ENCODE measurements at regions not wholly inside any gene's neighbourhood (a gene's known extent, or its start where the extent isn't known, plus 50 kb on each side); places are given as distances from the start of the nearest gene placed in this dataset.

DNA sequence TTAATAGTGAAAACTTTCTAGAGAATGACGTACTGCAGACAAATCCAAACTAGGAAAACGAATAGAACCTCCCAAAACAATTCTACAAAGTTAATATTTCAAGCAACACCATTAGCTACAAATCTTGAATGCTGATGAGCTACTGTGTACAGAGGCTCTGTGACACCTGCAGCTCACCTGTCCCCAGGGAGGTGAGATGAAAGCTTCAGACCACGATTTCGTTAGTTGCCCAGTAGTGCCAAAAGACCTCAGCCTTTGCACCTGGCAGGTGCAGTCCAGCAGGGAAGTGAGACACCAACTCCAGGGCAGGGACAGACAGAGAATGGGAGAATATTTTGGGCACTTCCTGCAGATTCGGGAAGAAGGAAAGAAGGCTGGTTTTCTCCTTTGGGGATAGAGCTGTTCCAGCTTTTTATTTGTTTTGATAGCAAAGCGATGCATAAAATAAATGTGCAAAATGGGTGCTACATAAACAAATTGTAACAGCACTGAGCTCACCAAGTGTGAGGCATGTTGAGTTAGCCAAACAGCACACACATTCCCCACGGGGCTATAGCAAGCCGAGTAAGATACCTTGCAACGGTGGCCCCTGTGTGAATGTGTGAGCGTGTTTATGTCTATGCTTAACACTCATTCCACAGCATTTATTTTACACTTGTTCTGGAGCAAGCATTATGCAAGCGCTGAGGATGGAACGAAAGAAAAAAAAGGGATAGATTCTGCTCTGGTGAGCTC lies 1024.8 kb upstream of the AUTS2 start:
- H3K79me2 ChIP-seq (ENCODE audit: insufficient read depth, low read length): no peaks in the 10 kb centered on the region
- no peaks in the 10 kb centered on the region for H3K4me1 ChIP-seq (ENCODE audit: insufficient read depth, low read length)
- TF ChIP-seq, protein P1, sequence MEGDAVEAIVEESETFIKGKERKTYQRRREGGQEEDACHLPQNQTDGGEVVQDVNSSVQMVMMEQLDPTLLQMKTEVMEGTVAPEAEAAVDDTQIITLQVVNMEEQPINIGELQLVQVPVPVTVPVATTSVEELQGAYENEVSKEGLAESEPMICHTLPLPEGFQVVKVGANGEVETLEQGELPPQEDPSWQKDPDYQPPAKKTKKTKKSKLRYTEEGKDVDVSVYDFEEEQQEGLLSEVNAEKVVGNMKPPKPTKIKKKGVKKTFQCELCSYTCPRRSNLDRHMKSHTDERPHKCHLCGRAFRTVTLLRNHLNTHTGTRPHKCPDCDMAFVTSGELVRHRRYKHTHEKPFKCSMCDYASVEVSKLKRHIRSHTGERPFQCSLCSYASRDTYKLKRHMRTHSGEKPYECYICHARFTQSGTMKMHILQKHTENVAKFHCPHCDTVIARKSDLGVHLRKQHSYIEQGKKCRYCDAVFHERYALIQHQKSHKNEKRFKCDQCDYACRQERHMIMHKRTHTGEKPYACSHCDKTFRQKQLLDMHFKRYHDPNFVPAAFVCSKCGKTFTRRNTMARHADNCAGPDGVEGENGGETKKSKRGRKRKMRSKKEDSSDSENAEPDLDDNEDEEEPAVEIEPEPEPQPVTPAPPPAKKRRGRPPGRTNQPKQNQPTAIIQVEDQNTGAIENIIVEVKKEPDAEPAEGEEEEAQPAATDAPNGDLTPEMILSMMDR (IDR thresholded peaks at IDR 0.05; ENCODE audit: borderline replicate concordance, extremely low read depth, low read length, poor library complexity, severe bottlenecking): no peak
- TF ChIP-seq EZH2 (IDR thresholded peaks at IDR 0.05; ENCODE audit: borderline replicate concordance, low read depth, low read length, severe bottlenecking): no peak
- H3K9ac ChIP-seq (ENCODE audit: low read depth, low read length): no peak overlapping the region
- H3K9me3 ChIP-seq (ENCODE audit: insufficient read depth, low read length, severe bottlenecking): no peaks in the 10 kb centered on the region
- no peak overlapping the region for H3K27ac ChIP-seq (ENCODE audit: low read length)
- no peak overlapping the region for H3K4me3 ChIP-seq (ENCODE audit: low read depth in 1 of 2, low read length in 2 of 2)
- H3K4me2 ChIP-seq (ENCODE audit: insufficient read depth, low read length): no peak overlapping the region
- DNase-seq: no peak
- H4K20me1 ChIP-seq (ENCODE audit: insufficient read depth, low read length): no peaks in the 10 kb centered on the region
- no peaks in the 10 kb centered on the region for H3K27me3 ChIP-seq (ENCODE audit: insufficient read depth, low read length, poor library complexity)
- no peak for ATAC-seq (ENCODE audit: insufficient read depth, low read depth)
- no peak overlapping the region for H2AFZ ChIP-seq (ENCODE audit: low read depth, low read length)
- no peaks in the 10 kb centered on the region for H3K36me3 ChIP-seq (ENCODE audit: insufficient read depth, low read length)

DNA sequence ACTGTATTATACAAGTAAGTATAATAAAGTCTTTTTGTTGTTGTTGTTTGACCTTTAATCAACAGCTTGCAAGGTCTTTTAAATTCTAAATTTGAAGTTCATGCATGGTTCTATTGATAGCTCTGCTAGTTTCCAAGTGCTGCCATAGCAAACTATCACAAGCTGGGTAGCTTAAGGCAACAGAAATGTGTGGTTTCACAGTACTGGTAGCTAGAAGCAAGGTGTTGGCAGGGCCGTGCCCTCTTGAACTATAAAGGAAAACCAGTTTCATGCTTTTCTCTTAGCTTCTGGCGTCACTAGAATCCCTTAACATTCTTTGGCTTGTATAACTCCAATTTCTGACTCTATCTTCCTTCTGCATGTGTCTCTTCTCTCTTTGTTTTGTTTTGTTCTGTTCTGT lies 1021.9 kb upstream of the AUTS2 start:
- no peak overlapping the region for H3K4me3 ChIP-seq (ENCODE audit: low read depth in 1 of 2, low read length in 2 of 2)
- H2AFZ ChIP-seq (ENCODE audit: low read depth, low read length): no peak overlapping the region
- ATAC-seq (ENCODE audit: insufficient read depth, low read depth): no peak
- no peaks in the 10 kb centered on the region for H3K36me3 ChIP-seq (ENCODE audit: insufficient read depth, low read length)
- no peaks in the 10 kb centered on the region for H4K20me1 ChIP-seq (ENCODE audit: insufficient read depth, low read length)
- no peaks in the 10 kb centered on the region for H3K79me2 ChIP-seq (ENCODE audit: insufficient read depth, low read length)
- no peaks in the 10 kb centered on the region for H3K4me1 ChIP-seq (ENCODE audit: insufficient read depth, low read length)
- DNase-seq: no peak
- H3K4me2 ChIP-seq (ENCODE audit: insufficient read depth, low read length): no peak overlapping the region
- no peak overlapping the region for H3K9ac ChIP-seq (ENCODE audit: low read depth, low read length)
- TF ChIP-seq, protein P1 (IDR thresholded peaks at IDR 0.05; ENCODE audit: borderline replicate concordance, extremely low read depth, low read length, poor library complexity, severe bottlenecking): no peak
- H3K27ac ChIP-seq (ENCODE audit: low read length): no peak overlapping the region
- no peaks in the 10 kb centered on the region for H3K9me3 ChIP-seq (ENCODE audit: insufficient read depth, low read length, severe bottlenecking)
- H3K27me3 ChIP-seq (ENCODE audit: insufficient read depth, low read length, poor library complexity): no peaks in the 10 kb centered on the region

DNA sequence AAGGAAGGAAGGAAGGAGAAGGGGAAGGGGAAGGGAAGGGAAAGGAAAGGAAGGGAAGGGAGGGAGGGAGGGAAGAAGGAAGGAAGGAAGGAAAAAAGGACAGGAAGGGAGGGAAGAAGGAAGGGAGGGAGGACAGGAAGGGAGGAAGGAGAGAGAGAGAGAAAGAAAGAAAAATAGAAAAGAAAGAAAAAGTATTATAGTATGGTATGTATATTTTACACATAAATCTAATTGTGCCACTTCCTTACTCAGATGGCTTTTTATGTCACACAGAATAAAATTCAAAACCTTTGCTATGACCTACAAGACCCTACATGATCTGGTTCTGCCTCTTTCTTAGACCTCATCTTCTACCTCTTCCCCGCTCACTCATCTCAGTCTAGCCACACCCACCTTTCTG lies 1016.9 kb upstream of the AUTS2 start:
- no peak overlapping the region for H3K4me3 ChIP-seq (ENCODE audit: low read depth in 1 of 2, low read length in 2 of 2)
- H3K27me3 ChIP-seq (ENCODE audit: insufficient read depth, low read length, poor library complexity): no peaks in the 10 kb centered on the region
- no peaks in the 10 kb centered on the region for H3K4me1 ChIP-seq (ENCODE audit: insufficient read depth, low read length)
- H3K4me2 ChIP-seq (ENCODE audit: insufficient read depth, low read length): no peak overlapping the region
- TF ChIP-seq EZH2 (IDR thresholded peaks at IDR 0.05; ENCODE audit: borderline replicate concordance, low read depth, low read length, severe bottlenecking): no peak
- TF ChIP-seq, protein P1 (IDR thresholded peaks at IDR 0.05; ENCODE audit: borderline replicate concordance, extremely low read depth, low read length, poor library complexity, severe bottlenecking): no peak
- no peaks in the 10 kb centered on the region for H4K20me1 ChIP-seq (ENCODE audit: insufficient read depth, low read length)
- H3K9me3 ChIP-seq (ENCODE audit: insufficient read depth, low read length, severe bottlenecking): no peaks in the 10 kb centered on the region
- H3K79me2 ChIP-seq (ENCODE audit: insufficient read depth, low read length): no peaks in the 10 kb centered on the region
- H3K36me3 ChIP-seq (ENCODE audit: insufficient read depth, low read length): no peaks in the 10 kb centered on the region
- DNase-seq (no peak), ATAC-seq (ENCODE audit: insufficient read depth, low read depth) (no peak)
- no peak overlapping the region for H3K27ac ChIP-seq (ENCODE audit: low read length)
- H3K9ac ChIP-seq (ENCODE audit: low read depth, low read length): no peak overlapping the region
- H2AFZ ChIP-seq (ENCODE audit: low read depth, low read length): no peak overlapping the region

All from DND-41 (cell line).